K562 (cell line): ENCODE measurements at regions not wholly inside any gene's neighbourhood (a gene's known extent, or its start where the extent isn't known, plus 50 kb on each side); places are given as distances from the start of the nearest gene placed in this dataset.

Experiments
- ATAC-seq: fragments of 200-7000 bp; cut with Tn5 transposase; 3 replicates; pipeline ENCODE4 v1.9.1; 2020; ENCODE audit warnings: moderate library complexity
- BruUV-seq: library from RNA; stranded (reverse); fragments of 400-500 nt; replicated peaks from 2 replicates; lab custom pipeline; 2021; lab: Mats Ljungman, UMichigan
- CTCF ChIA-PET: fragments of 300-600 bp; formaldehyde crosslinking; extraction: SDS; loops from one replicate; lab custom pipeline; 2021; ENCODE audit warnings: low intra/inter-chr PET ratio; lab: Yijun Ruan, JAX
- POLR2A ChIA-PET: fragments of 300-600, 350-650 bp; sonication (Branson Sonifier 250); formaldehyde crosslinking; extraction: SDS; loops from one replicate; lab custom pipeline; 2021; ENCODE audit warnings: antibody characterized with exemption, inconsistent platforms; lab: Yijun Ruan, JAX
- DNase-seq, 4 experiments: peaks; one replicate each; pipeline versions ENCODE4 v3.0.0 to v3.0.0-alpha.2; 2011 to 2018; ENCODE audit warnings: low spot score in 3 of 4, mixed read lengths in 3 of 4; ENCODE audit errors: extremely low read depth in 1 of 4
- FAIRE-seq: peaks from 2 replicates; lab custom pipeline; 2011; peaks lifted over from hg19 to GRCh38; lab: Jason Lieb, UNC
- H2AFZ ChIP-seq: 2 replicates; pipeline ENCODE4 v1.6.0; 2011; ENCODE audit warnings: low read depth, low read length, control low read depth, inconsistent platforms
- H3K27ac ChIP-seq: fragments of 200-600 bp; 3 replicates; pipeline ENCODE4 v1.8.0; 2011; ENCODE audit warnings: low read depth, mild to moderate bottlenecking, control low read depth, inconsistent platforms, low read length, moderate library complexity, mixed read lengths; ENCODE audit errors: extremely low read depth
- H3K27me3 ChIP-seq, 2 experiments: fragments of 300-600 bp in 1 of 2; 2 replicates in 1 of 2; 3 replicates in 1 of 2; pipeline versions ENCODE4 v1.6.0 to v1.8.0; 2011; ENCODE audit warnings: inconsistent platforms in 2 of 2, low read length in 2 of 2, mild to moderate bottlenecking in 1 of 2, mixed read lengths in 1 of 2, moderate library complexity in 1 of 2; ENCODE audit not compliant: control insufficient read depth in 2 of 2, insufficient read depth in 2 of 2
- H3K36me3 ChIP-seq: fragments of 300-600 bp; 3 replicates; pipeline ENCODE4 v1.8.0; 2011; ENCODE audit warnings: mild to moderate bottlenecking, low read length, inconsistent platforms; ENCODE audit not compliant: control insufficient read depth, insufficient read depth
- H3K4me1 ChIP-seq, 2 experiments: fragments of 200-600 bp in 1 of 2; replicated peaks in 1 of 2; 2 replicates in 1 of 2; 3 replicates in 1 of 2; pipeline versions ENCODE4 v1.5.1 to v1.8.0; 2011; ENCODE audit warnings: inconsistent platforms in 2 of 2, low read length in 2 of 2, mild to moderate bottlenecking in 1 of 2, mixed read lengths in 1 of 2, moderate library complexity in 1 of 2; ENCODE audit not compliant: control insufficient read depth in 2 of 2, insufficient read depth in 2 of 2
- H3K4me2 ChIP-seq: 2 replicates; pipeline ENCODE4 v1.6.1; 2011; ENCODE audit warnings: low read length, control low read depth, inconsistent platforms, mixed read lengths; ENCODE audit not compliant: insufficient read depth
- H3K4me3 ChIP-seq: fragments of 200-600 bp; sonication (generic), shearing (Covaris generic); 2 replicates; pipeline ENCODE4 v1.5.1; 2016; ENCODE audit warnings: control low read depth, inconsistent platforms
- H3K79me2 ChIP-seq: fragments of 200-600 bp; 3 replicates; pipeline ENCODE4 v1.8.0; 2011; ENCODE audit warnings: low read length, inconsistent platforms; ENCODE audit not compliant: control insufficient read depth, insufficient read depth
- H3K9ac ChIP-seq, 2 experiments: 2 replicates each; pipeline versions ENCODE4 v1.6.0 to v1.6.1; 2011; ENCODE audit warnings: low read depth in 2 of 2, low read length in 2 of 2, control low read depth in 1 of 2, inconsistent platforms in 1 of 2, mild to moderate bottlenecking in 1 of 2, mixed read lengths in 1 of 2; ENCODE audit not compliant: insufficient read depth in 1 of 2
- H3K9me1 ChIP-seq: one replicate; pipeline ENCODE4 v1.6.0; 2011; ENCODE audit warnings: inconsistent platforms, mild to moderate bottlenecking, low read length, moderate library complexity; ENCODE audit not compliant: control insufficient read depth, insufficient read depth
- H3K9me3 ChIP-seq: replicated peaks from 2 replicates; pipeline ENCODE4 v1.5.1; 2011; ENCODE audit warnings: low read depth, low read length, inconsistent platforms; ENCODE audit not compliant: control insufficient read depth, insufficient read depth
- H4K20me1 ChIP-seq: replicated peaks from 2 replicates; pipeline ENCODE4 v1.6.1; 2011; ENCODE audit warnings: low read length, inconsistent platforms, mixed read lengths; ENCODE audit not compliant: control insufficient read depth, insufficient read depth
- FOXJ2 ChIP-seq: fragments of 200-800 bp; sonication (Bioruptor generic); IDR thresholded peaks from 2 replicates; pipeline ENCODE4 v1.6.1; 2016; ENCODE audit warnings: missing genetic modification characterization, missing compliant biosample characterization
- GTF2F1 ChIP-seq: IDR thresholded peaks from 2 replicates; pipeline ENCODE4 v1.6.1; 2011; ENCODE audit warnings: low read depth, low read length, improper control_type of control experiment
- JUND ChIP-seq, 2 experiments: IDR thresholded peaks; 2 replicates in 1 of 2; 3 replicates in 1 of 2; pipeline ENCODE4 v1.6.1; 2011; ENCODE audit warnings: borderline replicate concordance in 2 of 2, low read depth in 2 of 2, low read length in 2 of 2, improper control_type of control experiment in 1 of 2, missing biosample characterization in 1 of 2, missing genetic modification characterization in 1 of 2, missing genetic modification reagents in 1 of 2
- SAFB2 ChIP-seq: fragments of 200-400 bp; formaldehyde crosslinking; IDR thresholded peaks from 2 replicates; pipeline ENCODE4 v1.6.1; 2018; ENCODE audit warnings: borderline replicate concordance, low read length, low read depth, moderate library complexity; ENCODE audit not compliant: severe bottlenecking
- SMARCC2 ChIP-seq: fragments of 450-650 bp; IDR thresholded peaks from 2 replicates; pipeline ENCODE4 v1.6.1; 2017; ENCODE audit warnings: antibody characterized with exemption, moderate library complexity, mild to moderate bottlenecking, low read depth
- SRSF9 ChIP-seq: fragments of 200-400 bp; formaldehyde crosslinking; IDR thresholded peaks from 2 replicates; pipeline ENCODE4 v1.6.1; 2017; ENCODE audit warnings: low read depth, low read length, borderline replicate concordance
- STAT5B ChIP-seq: fragments of 250-450 bp; sonication (Bioruptor Pico); IDR thresholded peaks from 2 replicates; pipeline ENCODE4 v1.8.0; 2021; ENCODE audit warnings: mild to moderate bottlenecking, inconsistent platforms
- WHSC1 ChIP-seq: IDR thresholded peaks from one replicate; pipeline ENCODE4 v1.6.1; 2012; ENCODE audit warnings: low read length, control low read depth, inconsistent platforms
- ZNF436 ChIP-seq: fragments of 250-450, 450-650 bp; sonication (Bioruptor Pico); formaldehyde crosslinking; IDR thresholded peaks from 2 replicates; pipeline ENCODE4 v1.7.0; 2020; ENCODE audit warnings: mild to moderate bottlenecking
- WGBS: fragments of 100-300 bp; shearing (Covaris generic); methylation state at CpG from one replicate; pipeline ENCODE4 v1.1.6; 2016; ENCODE audit warnings: low coverage, mixed read lengths; ENCODE audit not compliant: insufficient coverage; ENCODE audit errors: missing lambda C conversion rate; 5-methylcytosine and 5-hydroxymethylcytosine counted together
- in situ Hi-C: fragments of 300-500 bp; cut with MboI; formaldehyde crosslinking; loops from 4 replicates; pipeline ENCODE4 v1.15.0; 2018; ENCODE audit warnings: inconsistent platforms, mixed read lengths
- intact Hi-C: fragments of 100-400 bp; cut with micrococcal nuclease; formaldehyde crosslinking; loops from 2 replicates; pipeline ENCODE4 v1.14.2; 2022
- TF ChIP-seq, protein P1 (sequence below): fragments of 250-450 bp; sonication (Bioruptor Pico); IDR thresholded peaks from 2 replicates; pipeline ENCODE4 v1.4.0; 2020; ENCODE audit warnings: mild to moderate bottlenecking, moderate library complexity, borderline replicate concordance
- TF ChIP-seq, protein P2 (sequence below): sonication (generic); formaldehyde crosslinking; IDR thresholded peaks from 2 replicates; pipeline ENCODE4 v1.8.0; 2022; ENCODE audit warnings: missing genetic modification reagents, mild to moderate bottlenecking, borderline replicate concordance
- TF ChIP-seq, protein P3 (sequence below): sonication (generic); formaldehyde crosslinking; IDR thresholded peaks from 2 replicates; pipeline ENCODE4 v1.8.1; 2022; ENCODE audit warnings: missing genetic modification reagents

DNA sequence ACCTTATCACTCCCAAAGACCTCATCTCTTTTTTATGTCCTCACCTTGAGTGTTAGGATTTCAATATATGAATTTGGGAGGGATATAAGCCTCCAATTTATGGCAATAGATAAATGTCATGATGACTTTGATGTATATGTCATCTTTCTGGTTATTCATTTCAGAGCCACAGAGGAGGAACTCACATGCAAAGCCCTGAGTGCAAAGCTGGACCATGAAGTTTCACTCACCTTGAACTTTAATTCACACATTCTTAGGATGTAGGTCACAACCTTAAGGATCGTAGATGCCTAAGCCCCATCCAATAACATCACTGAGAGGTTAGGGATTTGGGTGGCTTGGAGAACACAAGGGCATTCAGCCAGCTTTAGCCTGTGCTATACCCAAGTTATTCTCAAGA lies 81.9 kb upstream of the ZPBP start (continued):
- TF ChIP-seq, protein P1, sequence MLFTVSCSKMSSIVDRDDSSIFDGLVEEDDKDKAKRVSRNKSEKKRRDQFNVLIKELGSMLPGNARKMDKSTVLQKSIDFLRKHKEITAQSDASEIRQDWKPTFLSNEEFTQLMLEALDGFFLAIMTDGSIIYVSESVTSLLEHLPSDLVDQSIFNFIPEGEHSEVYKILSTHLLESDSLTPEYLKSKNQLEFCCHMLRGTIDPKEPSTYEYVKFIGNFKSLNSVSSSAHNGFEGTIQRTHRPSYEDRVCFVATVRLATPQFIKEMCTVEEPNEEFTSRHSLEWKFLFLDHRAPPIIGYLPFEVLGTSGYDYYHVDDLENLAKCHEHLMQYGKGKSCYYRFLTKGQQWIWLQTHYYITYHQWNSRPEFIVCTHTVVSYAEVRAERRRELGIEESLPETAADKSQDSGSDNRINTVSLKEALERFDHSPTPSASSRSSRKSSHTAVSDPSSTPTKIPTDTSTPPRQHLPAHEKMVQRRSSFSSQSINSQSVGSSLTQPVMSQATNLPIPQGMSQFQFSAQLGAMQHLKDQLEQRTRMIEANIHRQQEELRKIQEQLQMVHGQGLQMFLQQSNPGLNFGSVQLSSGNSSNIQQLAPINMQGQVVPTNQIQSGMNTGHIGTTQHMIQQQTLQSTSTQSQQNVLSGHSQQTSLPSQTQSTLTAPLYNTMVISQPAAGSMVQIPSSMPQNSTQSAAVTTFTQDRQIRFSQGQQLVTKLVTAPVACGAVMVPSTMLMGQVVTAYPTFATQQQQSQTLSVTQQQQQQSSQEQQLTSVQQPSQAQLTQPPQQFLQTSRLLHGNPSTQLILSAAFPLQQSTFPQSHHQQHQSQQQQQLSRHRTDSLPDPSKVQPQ, result no peak
- no peak for TF ChIP-seq ZNF436 (CRISPR knock-in tag)
- TF ChIP-seq, protein P2, sequence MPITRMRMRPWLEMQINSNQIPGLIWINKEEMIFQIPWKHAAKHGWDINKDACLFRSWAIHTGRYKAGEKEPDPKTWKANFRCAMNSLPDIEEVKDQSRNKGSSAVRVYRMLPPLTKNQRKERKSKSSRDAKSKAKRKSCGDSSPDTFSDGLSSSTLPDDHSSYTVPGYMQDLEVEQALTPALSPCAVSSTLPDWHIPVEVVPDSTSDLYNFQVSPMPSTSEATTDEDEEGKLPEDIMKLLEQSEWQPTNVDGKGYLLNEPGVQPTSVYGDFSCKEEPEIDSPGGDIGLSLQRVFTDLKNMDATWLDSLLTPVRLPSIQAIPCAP (CRISPR knock-in tag), result no peak
- TF ChIP-seq, all 486 proteins: peak for 0

DNA sequence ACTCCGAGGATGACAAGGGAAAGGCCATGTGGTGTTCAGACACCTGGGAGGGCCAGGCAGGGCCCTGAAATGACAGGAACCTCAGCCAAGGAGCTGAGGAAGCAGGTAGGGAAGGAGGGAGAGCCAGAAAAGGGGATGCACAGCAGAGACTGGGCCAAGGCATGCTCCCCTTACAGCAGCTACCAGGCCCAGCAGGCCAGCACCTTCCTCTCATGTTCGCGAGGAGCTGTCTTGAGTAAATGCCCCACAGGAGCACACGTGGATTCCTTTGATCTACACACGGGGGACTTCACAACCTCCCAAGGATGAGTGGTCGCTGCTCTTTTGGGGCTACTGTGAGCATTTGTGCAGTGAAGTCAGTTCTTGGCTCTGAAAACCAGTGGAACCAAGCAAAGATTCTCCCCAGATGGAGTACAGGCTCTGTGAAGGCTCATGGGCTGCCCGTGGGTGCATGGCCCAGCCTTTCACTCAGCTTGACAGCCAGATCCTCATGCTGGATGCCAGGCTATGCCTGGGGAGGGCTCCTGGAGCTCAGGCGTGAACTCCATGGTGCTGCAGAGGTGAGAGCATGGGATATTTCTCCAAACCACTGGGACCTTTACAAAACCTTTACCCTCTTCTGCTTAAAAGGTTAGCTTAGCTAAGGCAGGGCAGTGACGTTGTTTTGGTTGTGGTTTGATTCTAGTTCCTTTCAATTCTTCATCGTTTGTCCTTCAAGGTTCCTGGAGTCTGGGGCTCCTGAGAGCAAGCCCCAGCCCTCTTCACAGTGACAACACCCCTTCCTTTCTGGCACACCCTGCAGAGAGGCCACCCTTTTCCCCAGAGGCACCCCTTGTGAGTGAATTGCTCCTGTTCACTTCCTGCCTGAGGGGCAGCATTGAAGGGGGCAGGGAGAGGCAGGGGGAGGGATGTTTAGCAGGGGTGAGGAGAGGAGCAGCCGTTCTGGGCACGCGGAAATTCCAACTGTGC lies 74.2 kb upstream of the ZPBP start:
- Histone ChIP-seq H3K27me3 (peaks cover 5 to 17% of the 10 kb centered on the region in 2 experiments), H3K27ac (no peak overlapping the region), H3K9me1 (no peaks in the 10 kb centered on the region), H3K4me1 (no peaks in the 10 kb centered on the region), H2AFZ (no peak overlapping the region), H3K9ac (no peak overlapping the region), H3K4me2 (no peak overlapping the region), H3K36me3 (no peaks in the 10 kb centered on the region), H3K9me3 (no peaks in the 10 kb centered on the region), H3K4me3 (no peak overlapping the region), H4K20me1 (no peaks in the 10 kb centered on the region), H3K79me2 (no peaks in the 10 kb centered on the region)
- ChIA-PET POLR2A (no interaction called here), CTCF (no interaction called here)
- in situ Hi-C loops, result no loop called here
- no peak for FAIRE-seq
- no TSS peak for BruUV-seq
- no peak for DNase-seq
- intact Hi-C loops, result no loop called here
- ATAC-seq, result no peak; the same call in 1 of the 3 replicates
- WGBS, result 11% methylated on average over 11 of the region's 13 CpGs
- TF ChIP-seq SRSF9, result no peak
- TF ChIP-seq STAT5B (CRISPR knock-in tag), result no peak
- no peak for TF ChIP-seq WHSC1
- no peak for TF ChIP-seq JUND (IDR thresholded peaks at IDR 0.05; ENCODE audit: borderline replicate concordance, low read depth, low read length)
- no peak for TF ChIP-seq JUND (tag; IDR thresholded peaks at IDR 0.05; ENCODE audit: borderline replicate concordance, low read depth, low read length)
- TF ChIP-seq, protein P3, sequence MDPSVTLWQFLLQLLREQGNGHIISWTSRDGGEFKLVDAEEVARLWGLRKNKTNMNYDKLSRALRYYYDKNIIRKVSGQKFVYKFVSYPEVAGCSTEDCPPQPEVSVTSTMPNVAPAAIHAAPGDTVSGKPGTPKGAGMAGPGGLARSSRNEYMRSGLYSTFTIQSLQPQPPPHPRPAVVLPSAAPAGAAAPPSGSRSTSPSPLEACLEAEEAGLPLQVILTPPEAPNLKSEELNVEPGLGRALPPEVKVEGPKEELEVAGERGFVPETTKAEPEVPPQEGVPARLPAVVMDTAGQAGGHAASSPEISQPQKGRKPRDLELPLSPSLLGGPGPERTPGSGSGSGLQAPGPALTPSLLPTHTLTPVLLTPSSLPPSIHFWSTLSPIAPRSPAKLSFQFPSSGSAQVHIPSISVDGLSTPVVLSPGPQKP (CRISPR knock-in tag), result no peak
- no peak for TF ChIP-seq SMARCC2
- TF ChIP-seq FOXJ2 (tag), result no peak
- TF ChIP-seq SAFB2, result no peak
- no peak for TF ChIP-seq GTF2F1
